ENCODE measurements at regions not wholly inside any gene's neighbourhood (a gene's known extent, or its start where the extent isn't known, plus 50 kb on each side); places are given as distances from the start of the nearest gene placed in this dataset.

DNA sequence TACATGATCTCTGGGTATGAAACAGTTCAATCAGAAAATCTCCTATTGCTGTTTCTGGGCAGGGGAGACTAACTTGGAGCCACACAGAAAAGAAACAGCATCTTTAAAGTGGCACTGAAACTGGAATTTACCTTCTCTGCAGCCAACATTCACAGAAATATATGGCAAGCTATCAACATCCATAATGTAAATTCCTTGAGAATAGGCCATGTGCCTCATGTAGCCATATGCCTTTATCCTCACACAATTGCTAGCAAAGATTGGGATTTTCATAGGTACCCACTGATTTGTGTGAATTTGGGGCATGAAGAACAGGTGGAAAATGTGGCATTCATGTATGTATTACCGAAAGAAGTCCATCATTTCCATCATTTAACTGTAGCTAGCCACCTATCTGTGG, 386.3 kb upstream of the TMCO5A start:
- Histone ChIP-seq H2AFZ (ENCODE audit: low read depth) (no peak overlapping the region), H4K20me1 (ENCODE audit: insufficient read depth) (no peaks in the 10 kb centered on the region), H3K4me1 (ENCODE audit: control insufficient read depth in 1 of 2, insufficient read depth in 2 of 2, low read depth in 1 of 2, low read length in 1 of 2) (no peaks in the 10 kb centered on the region), H3K79me2 (ENCODE audit: insufficient read depth) (no peaks in the 10 kb centered on the region), H3K4me3 (ENCODE audit: low read depth in 2 of 2, low read length in 1 of 2) (no peak overlapping the region), H3K9me2 (no peaks in the 10 kb centered on the region), H3K36me3 (replicated peaks in 1 of 2; ENCODE audit: control insufficient read depth in 1 of 2, insufficient read depth in 2 of 2, low read length in 1 of 2) (no peaks in the 10 kb centered on the region), H3K9me3 (no peaks in the 10 kb centered on the region), H3F3A (replicated peaks; ENCODE audit: insufficient read depth) (no peaks in the 10 kb centered on the region), H3K9ac (no peak overlapping the region), H3K27me3 (ENCODE audit: insufficient read depth) (no peaks in the 10 kb centered on the region), H3K4me2 (no peak overlapping the region), H3K27ac (ENCODE audit: low read depth in 2 of 2, low read length in 1 of 2) (no peak overlapping the region)
- ChIA-PET CTCF (no interaction called here), POLR2A (no interaction called here)
- no peak for TF ChIP-seq EZH2phosphoT487 (IDR thresholded peaks at IDR 0.05; ENCODE audit: borderline replicate concordance, low read depth)
- no peak for TF ChIP-seq NRF1 (IDR thresholded peaks at IDR 0.05; ENCODE audit: low read depth, low read length)
- no peak for TF ChIP-seq JUND (IDR thresholded peaks at IDR 0.05)
- no peak for TF ChIP-seq MEF2A (IDR thresholded peaks at IDR 0.05; ENCODE audit: borderline replicate concordance, low read depth)
- TF ChIP-seq MAX (IDR thresholded peaks at IDR 0.05; ENCODE audit: low read depth): no peak
- no peak for TF ChIP-seq TEAD4 (IDR thresholded peaks at IDR 0.05; ENCODE audit: borderline replicate concordance, insufficient read depth)
- TF ChIP-seq TAF1 (IDR thresholded peaks at IDR 0.05; ENCODE audit: borderline replicate concordance, low read depth, low read length): no peak
- TF ChIP-seq, protein P1, sequence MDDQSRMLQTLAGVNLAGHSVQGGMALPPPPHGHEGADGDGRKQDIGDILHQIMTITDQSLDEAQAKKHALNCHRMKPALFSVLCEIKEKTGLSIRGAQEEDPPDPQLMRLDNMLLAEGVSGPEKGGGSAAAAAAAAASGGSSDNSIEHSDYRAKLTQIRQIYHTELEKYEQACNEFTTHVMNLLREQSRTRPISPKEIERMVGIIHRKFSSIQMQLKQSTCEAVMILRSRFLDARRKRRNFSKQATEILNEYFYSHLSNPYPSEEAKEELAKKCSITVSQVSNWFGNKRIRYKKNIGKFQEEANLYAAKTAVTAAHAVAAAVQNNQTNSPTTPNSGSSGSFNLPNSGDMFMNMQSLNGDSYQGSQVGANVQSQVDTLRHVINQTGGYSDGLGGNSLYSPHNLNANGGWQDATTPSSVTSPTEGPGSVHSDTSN (IDR thresholded peaks at IDR 0.05): no peak
- TF ChIP-seq NFIC (IDR thresholded peaks at IDR 0.05; ENCODE audit: borderline replicate concordance): no peak
- no peak for TF ChIP-seq FOXJ3 (CRISPR knock-in tag; IDR thresholded peaks at IDR 0.05)
- no peak for TF ChIP-seq CHD2 (IDR thresholded peaks at IDR 0.05; ENCODE audit: low read length, partially characterized antibody)
- TF ChIP-seq RFX5 (IDR thresholded peaks at IDR 0.05; ENCODE audit: low read length): no peak
- TF ChIP-seq POLR2AphosphoS5 (IDR thresholded peaks at IDR 0.05; ENCODE audit: low read depth, low read length): no peak
- TF ChIP-seq YY1 (IDR thresholded peaks at IDR 0.05; ENCODE audit: low read depth): no peak
- no peak for TF ChIP-seq ZBTB33 (IDR thresholded peaks at IDR 0.05; ENCODE audit: borderline replicate concordance, low read depth)
- TF ChIP-seq ELF1 (IDR thresholded peaks at IDR 0.05): no peak
- WGBS (ENCODE audit: low lambda C conversion rate): 68% methylated on average over 1 of the region's 1 CpG
- no peak for DNase-seq

DNA sequence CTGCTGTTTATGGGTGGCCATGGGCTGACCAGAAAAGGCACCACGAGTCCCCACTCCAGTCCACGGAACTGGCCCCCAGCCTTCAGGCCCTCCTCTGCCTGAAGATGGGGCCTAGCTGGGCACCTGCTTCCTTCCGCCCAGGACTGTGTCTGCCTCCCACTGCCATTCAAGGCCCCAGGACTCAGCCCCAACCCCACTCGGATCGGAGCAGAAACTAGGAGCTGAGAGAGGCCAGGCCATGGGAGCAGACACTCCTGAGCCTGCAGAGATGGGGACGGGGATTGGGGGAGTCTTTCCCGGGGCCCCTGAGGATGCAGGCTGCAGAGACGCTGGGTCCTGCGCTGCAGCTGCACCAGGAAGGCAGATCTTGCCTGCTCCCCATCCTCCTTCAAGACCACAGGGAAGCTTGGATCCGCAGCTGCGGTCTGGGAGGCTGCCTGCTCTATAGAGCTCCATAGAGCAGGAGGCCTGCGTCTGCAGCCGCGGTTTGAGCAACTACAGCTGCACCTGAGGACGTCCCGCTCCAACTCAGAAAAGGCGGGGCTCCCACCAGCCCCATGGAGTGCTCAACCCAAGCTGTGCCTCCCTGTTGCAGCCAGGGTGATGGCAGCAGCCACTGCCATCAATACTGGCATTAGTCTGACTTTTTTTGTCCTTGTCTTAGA, 383.9 kb upstream of the TMCO5A start:
- CTCF ChIA-PET: interaction anchor here (1.3 kb wide), 1 partner anchor 330 kb away, joined by 5 read pairs; no protein-coding TSS in a partner anchor
- H3K4me3 ChIP-seq (ENCODE audit: low read depth in 2 of 2, low read length in 1 of 2): no peak overlapping the region
- no peaks in the 10 kb centered on the region for H4K20me1 ChIP-seq (ENCODE audit: insufficient read depth)
- H3K9me2 ChIP-seq: no peaks in the 10 kb centered on the region
- no peaks in the 10 kb centered on the region for H3K79me2 ChIP-seq (ENCODE audit: insufficient read depth)
- H3K9me3 ChIP-seq: peaks cover 10% of the 10 kb centered on the region; the same call in 1 of the 2 replicates
- no peaks in the 10 kb centered on the region for H3K27me3 ChIP-seq (ENCODE audit: insufficient read depth)
- H3K27ac ChIP-seq (ENCODE audit: low read depth in 2 of 2, low read length in 1 of 2): no peak overlapping the region
- H3K36me3 ChIP-seq (replicated peaks in 1 of 2; ENCODE audit: control insufficient read depth in 1 of 2, insufficient read depth in 2 of 2, low read length in 1 of 2): no peaks in the 10 kb centered on the region
- no peak for DNase-seq
- H3K9ac ChIP-seq: no peak overlapping the region
- POLR2A ChIA-PET: no interaction called here
- H3K4me2 ChIP-seq: no peak overlapping the region
- H3K4me1 ChIP-seq (ENCODE audit: control insufficient read depth in 1 of 2, insufficient read depth in 2 of 2, low read depth in 1 of 2, low read length in 1 of 2): no peaks in the 10 kb centered on the region
- 74% methylated on average over 9 of the region's 17 CpGs for WGBS (ENCODE audit: low lambda C conversion rate)
- H3F3A ChIP-seq (replicated peaks; ENCODE audit: insufficient read depth): no peaks in the 10 kb centered on the region
- no peak overlapping the region for H2AFZ ChIP-seq (ENCODE audit: low read depth)
- no peak for TF ChIP-seq NRF1 (IDR thresholded peaks at IDR 0.05; ENCODE audit: low read depth, low read length)
- TF ChIP-seq USF2 (IDR thresholded peaks at IDR 0.05; ENCODE audit: borderline replicate concordance, low read depth, low read length): no peak
- no peak for TF ChIP-seq ELF1 (IDR thresholded peaks at IDR 0.05)
- TF ChIP-seq POLR2AphosphoS5 (IDR thresholded peaks at IDR 0.05; ENCODE audit: low read depth, low read length): no peak
- no peak for TF ChIP-seq TAF1 (IDR thresholded peaks at IDR 0.05; ENCODE audit: borderline replicate concordance, low read depth, low read length)
- TF ChIP-seq NFIC (IDR thresholded peaks at IDR 0.05; ENCODE audit: borderline replicate concordance): no peak
- no peak for TF ChIP-seq TCF12 (IDR thresholded peaks at IDR 0.05)
- no peak for TF ChIP-seq GATA2 (CRISPR knock-in tag; IDR thresholded peaks at IDR 0.05)
- TF ChIP-seq SIN3A (IDR thresholded peaks at IDR 0.05; ENCODE audit: borderline replicate concordance, low read depth, low read length): no peak
- no peak for TF ChIP-seq RAD21 (IDR thresholded peaks at IDR 0.05; ENCODE audit: low read length)
- TF ChIP-seq EZH2phosphoT487 (IDR thresholded peaks at IDR 0.05; ENCODE audit: borderline replicate concordance, low read depth): no peak
- TF ChIP-seq CTCF (IDR thresholded peaks at IDR 0.05): no peak
- TF ChIP-seq JUND (IDR thresholded peaks at IDR 0.05): no peak
- TF ChIP-seq MXI1 (IDR thresholded peaks at IDR 0.05; ENCODE audit: low read depth, low read length): no peak

Data from SK-N-SH (cell line).